Upper lobe of left lung (tissue), 6 donors: ENCODE measurements at regions not wholly inside any gene's neighbourhood (a gene's known extent, or its start where the extent isn't known, plus 50 kb on each side); places are given as distances from the start of the nearest gene placed in this dataset.

ENCODE experiments used
- ATAC-seq, 2 donors: fragments of 200-7000 bp; cut with Tn5 transposase; one replicate each; pipeline ENCODE4 v1.9.1; 2022; ENCODE audit warnings: mild to moderate bottlenecking in 2 of 2, moderate library complexity in 2 of 2; ENCODE audit not compliant: low FRiP score in 2 of 2
- DNase-seq, 2 donors: peaks; one replicate each; pipeline ENCODE4 v3.0.0-alpha.2; 2019 to 2020
- H3K27ac ChIP-seq, 4 donors: fragments of 200-600 bp; sonication (generic); one replicate each; pipeline ENCODE4 v1.5.1; 2016 to 2019
- H3K27me3 ChIP-seq, 4 donors: fragments of 200-600 bp; sonication (generic); one replicate each; pipeline ENCODE4 v1.5.1; 2017 to 2019
- H3K36me3 ChIP-seq, 4 donors: fragments of 200-600 bp; sonication (generic); one replicate each; pipeline ENCODE4 v1.5.1; 2016 to 2019
- H3K4me1 ChIP-seq, 4 donors: fragments of 200-600 bp; sonication (generic); one replicate each; pipeline ENCODE4 v1.5.1; 2018 to 2019
- H3K4me3 ChIP-seq, 4 donors: fragments of 200-600 bp; sonication (generic); one replicate each; pipeline ENCODE4 v1.5.1; 2017 to 2019; ENCODE audit warnings: mild to moderate bottlenecking in 2 of 4, moderate library complexity in 1 of 4
- H3K9me3 ChIP-seq, 4 donors: fragments of 200-600 bp; sonication (generic); one replicate each; pipeline ENCODE4 v1.5.1; 2018 to 2019
- EP300 ChIP-seq, 4 donors: sonication (generic); formaldehyde crosslinking; IDR thresholded peaks; one replicate each; pipeline ENCODE4 v1.5.1; 2017; ENCODE audit warnings: antibody characterized with exemption in 4 of 4, control low read depth in 2 of 4
- POLR2A ChIP-seq, 4 donors: fragments of 450-650 bp; IDR thresholded peaks; one replicate each; pipeline ENCODE4 v1.5.1; 2016 to 2017; ENCODE audit warnings: antibody characterized with exemption in 4 of 4, mild to moderate bottlenecking in 2 of 4
- POLR2AphosphoS5 ChIP-seq, 2 donors: sonication (generic); formaldehyde crosslinking; IDR thresholded peaks; one replicate each; pipeline ENCODE4 v1.5.1; 2017; ENCODE audit warnings: antibody characterized with exemption in 2 of 2
- WGBS, 2 donors: methylation state at CpG; one replicate each; pipeline ENCODE4 v1.1.5; 2017 to 2018; 5-methylcytosine and 5-hydroxymethylcytosine counted together
- TF ChIP-seq, protein P1 (sequence below), 6 experiments: fragments of 450-650 bp in 4 of 6; fragments of 200-600 bp in 2 of 6; sonication (generic) in 2 of 6; IDR thresholded peaks; one replicate each; pipeline ENCODE4 v1.5.1; 2016 to 2019; ENCODE audit warnings: antibody characterized with exemption in 6 of 6
- donor health status: DM: no; HTN: no; CAD: no; lungs with moderate emphysema.
- donor health status: DM: no; HTN: yes; CAD: no; lungs with severe emphysema.

- WGBS, 2 donors = 55 to 70% methylated on average over 6 of the region's 6 CpGs
- no peak overlapping the region for H3K4me3 ChIP-seq
- H3K27ac ChIP-seq = no peak overlapping the region
- ATAC-seq = no peak
- no peaks in the 10 kb centered on the region for H3K4me1 ChIP-seq
- TF ChIP-seq EP300 (IDR thresholded peaks at IDR 0.05) (no peak), POLR2A (IDR thresholded peaks at IDR 0.05) (no peak), POLR2AphosphoS5 (IDR thresholded peaks at IDR 0.05) (no peak)
- TF ChIP-seq, protein P1, sequence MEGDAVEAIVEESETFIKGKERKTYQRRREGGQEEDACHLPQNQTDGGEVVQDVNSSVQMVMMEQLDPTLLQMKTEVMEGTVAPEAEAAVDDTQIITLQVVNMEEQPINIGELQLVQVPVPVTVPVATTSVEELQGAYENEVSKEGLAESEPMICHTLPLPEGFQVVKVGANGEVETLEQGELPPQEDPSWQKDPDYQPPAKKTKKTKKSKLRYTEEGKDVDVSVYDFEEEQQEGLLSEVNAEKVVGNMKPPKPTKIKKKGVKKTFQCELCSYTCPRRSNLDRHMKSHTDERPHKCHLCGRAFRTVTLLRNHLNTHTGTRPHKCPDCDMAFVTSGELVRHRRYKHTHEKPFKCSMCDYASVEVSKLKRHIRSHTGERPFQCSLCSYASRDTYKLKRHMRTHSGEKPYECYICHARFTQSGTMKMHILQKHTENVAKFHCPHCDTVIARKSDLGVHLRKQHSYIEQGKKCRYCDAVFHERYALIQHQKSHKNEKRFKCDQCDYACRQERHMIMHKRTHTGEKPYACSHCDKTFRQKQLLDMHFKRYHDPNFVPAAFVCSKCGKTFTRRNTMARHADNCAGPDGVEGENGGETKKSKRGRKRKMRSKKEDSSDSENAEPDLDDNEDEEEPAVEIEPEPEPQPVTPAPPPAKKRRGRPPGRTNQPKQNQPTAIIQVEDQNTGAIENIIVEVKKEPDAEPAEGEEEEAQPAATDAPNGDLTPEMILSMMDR (IDR thresholded peaks at IDR 0.05) = no peak
- H3K36me3 ChIP-seq = no peaks in the 10 kb centered on the region
- H3K9me3 ChIP-seq = no peaks in the 10 kb centered on the region
- DNase-seq = no peak
- H3K27me3 ChIP-seq = no peaks in the 10 kb centered on the region
Observed at GRCh38 chr17:79205688-79206205, 131.1 kb downstream of the ENGASE start.

DNA sequence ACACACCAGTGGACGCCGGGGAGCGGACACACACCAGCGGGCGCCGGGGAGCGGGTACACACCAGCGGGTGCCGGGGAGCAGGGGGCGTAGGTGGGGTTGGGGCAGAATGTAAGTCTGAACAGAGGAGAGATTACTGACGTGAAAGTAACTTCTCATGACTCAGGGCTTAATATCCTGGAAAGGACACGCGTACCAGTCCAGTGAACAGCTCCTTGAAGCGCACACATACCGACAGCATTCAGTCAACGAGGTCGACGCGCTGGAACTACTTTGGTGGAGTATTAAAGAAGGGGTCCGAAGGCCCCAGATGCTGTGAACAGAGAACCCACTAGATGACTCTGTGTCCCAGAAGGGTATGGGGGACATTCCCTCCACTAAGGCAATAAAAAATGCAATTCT, 129.6 kb downstream of the ENGASE start:
- Histone ChIP-seq H3K4me1 (no peaks in the 10 kb centered on the region), H3K9me3 (no peaks in the 10 kb centered on the region), H3K27ac (no peak overlapping the region), H3K36me3 (no peaks in the 10 kb centered on the region), H3K4me3 (no peak overlapping the region), H3K27me3 (no peaks in the 10 kb centered on the region)
- ATAC-seq = no peak
- 88 to 94% methylated on average over 20 of the region's 20 CpGs for WGBS, 2 donors
- no peak for TF ChIP-seq POLR2AphosphoS5 (IDR thresholded peaks at IDR 0.05)
- DNase-seq = no peak

- Histone ChIP-seq H3K9me3 (no peaks in the 10 kb centered on the region), H3K4me1 (no peaks in the 10 kb centered on the region), H3K27ac (no peak overlapping the region), H3K27me3 (no peaks in the 10 kb centered on the region), H3K36me3 (no peaks in the 10 kb centered on the region), H3K4me3 (no peak overlapping the region)
- no peak for DNase-seq
- no peak for ATAC-seq
- TF ChIP-seq, protein P1 (IDR thresholded peaks at IDR 0.05) = no peak
- TF ChIP-seq POLR2A (IDR thresholded peaks at IDR 0.05) (no peak), POLR2AphosphoS5 (IDR thresholded peaks at IDR 0.05) (no peak), EP300 (IDR thresholded peaks at IDR 0.05) (no peak)
- 84 to 89% methylated on average over 5 of the region's 5 CpGs for WGBS, 2 donors
Observed at GRCh38 chr17:79203657-79204056, 129.0 kb downstream of the ENGASE start.

DNA sequence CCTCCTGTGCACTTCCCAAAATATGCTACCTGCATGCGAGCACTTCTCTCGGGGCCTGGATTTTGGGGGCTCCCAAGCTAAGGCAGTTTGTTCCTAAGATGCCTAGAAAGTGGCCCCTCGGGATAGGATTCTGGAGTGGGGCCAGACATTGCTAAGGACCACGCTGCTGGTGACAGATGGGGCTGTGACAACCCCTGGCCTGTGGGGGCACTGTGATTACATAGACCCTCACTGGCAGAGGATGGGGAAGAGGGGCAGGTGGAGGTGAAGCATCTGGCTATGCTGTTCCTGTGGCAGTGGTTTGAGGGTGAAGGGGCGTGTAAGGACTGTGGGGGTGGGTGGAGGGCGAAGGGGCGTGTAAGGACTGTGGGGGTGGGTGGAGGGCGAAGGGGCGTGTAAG, 128.4 kb downstream of the ENGASE start:
- DNase-seq (no peak), ATAC-seq (no peak)
- 47 to 63% methylated on average over 4 to 5 of the region's 9 CpGs for WGBS, 2 donors
- no peaks in the 10 kb centered on the region for H3K9me3 ChIP-seq
- no peaks in the 10 kb centered on the region for H3K27me3 ChIP-seq
- H3K27ac ChIP-seq = no peak overlapping the region
- no peaks in the 10 kb centered on the region for H3K4me1 ChIP-seq
- TF ChIP-seq, protein P1 (IDR thresholded peaks at IDR 0.05) = no peak
- no peak overlapping the region for H3K4me3 ChIP-seq
- H3K36me3 ChIP-seq = no peaks in the 10 kb centered on the region

GRCh38 chr17:79202480-79202879, 127.9 kb downstream of the ENGASE start:
- H3K4me3 ChIP-seq = no peak overlapping the region
- no peaks in the 10 kb centered on the region for H3K36me3 ChIP-seq
- 58 to 62% methylated on average over 9 to 12 of the region's 12 CpGs for WGBS, 2 donors
- TF ChIP-seq POLR2A (IDR thresholded peaks at IDR 0.05) (no peak), POLR2AphosphoS5 (IDR thresholded peaks at IDR 0.05) (no peak)
- TF ChIP-seq, protein P1 (IDR thresholded peaks at IDR 0.05) = no peak
- no peak for ATAC-seq
- H3K27me3 ChIP-seq = no peaks in the 10 kb centered on the region
- peak in 1 of 2 donors; percentile 39 for DNase-seq
- H3K9me3 ChIP-seq = no peaks in the 10 kb centered on the region
- H3K4me1 ChIP-seq = no peaks in the 10 kb centered on the region
- H3K27ac ChIP-seq = no peak overlapping the region
